OCI-LY3 (cell line): ENCODE measurements at regions not wholly inside any gene's neighbourhood (a gene's known extent, or its start where the extent isn't known, plus 50 kb on each side); places are given as distances from the start of the nearest gene placed in this dataset.

Experiments
- CTCF ChIP-seq: fragments of 200-600, 300-600 bp; sonication (generic); IDR thresholded peaks from 2 replicates; pipeline ENCODE4 v1.5.1; 2014; ENCODE audit warnings: antibody characterized with exemption, low read length, low read depth
- EZH2phosphoT487 ChIP-seq: fragments of 200-600 bp; shearing (Covaris generic); IDR thresholded peaks from 2 replicates; pipeline ENCODE4 v1.6.1; 2018; ENCODE audit warnings: antibody characterized with exemption, mixed run types, low read depth

DNA sequence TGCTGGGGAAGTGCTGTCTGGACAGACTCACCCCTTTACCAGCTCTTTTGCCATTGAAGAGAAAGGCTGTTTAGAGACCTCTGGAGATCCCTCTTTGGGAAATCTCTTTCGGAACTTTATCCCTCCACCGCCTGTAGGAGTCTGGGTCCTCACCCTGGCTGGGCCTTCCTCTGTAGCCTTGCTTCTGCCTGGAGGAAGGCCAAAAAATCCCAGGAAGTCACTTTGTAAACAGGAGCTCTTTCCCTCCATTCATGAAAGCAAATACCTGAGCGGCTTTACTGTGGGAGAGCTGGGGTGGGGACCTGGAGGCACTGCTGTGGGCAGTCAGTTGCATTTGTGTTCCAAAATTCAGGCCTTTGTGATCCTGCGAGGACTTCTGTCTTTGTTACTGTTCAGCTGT is 126.2 kb downstream of the KLF6 start:
- TF ChIP-seq CTCF: no peak
- TF ChIP-seq EZH2phosphoT487: no peak
